HepG2 (cell line): ENCODE measurements at regions not wholly inside any gene's neighbourhood (a gene's known extent, or its start where the extent isn't known, plus 50 kb on each side); places are given as distances from the start of the nearest gene placed in this dataset.

Experiments
- ATAC-seq: fragments of 200-7000 bp; cut with Tn5 transposase; 3 replicates; pipeline ENCODE4 v1.9.1; 2020; ENCODE audit warnings: mild to moderate bottlenecking, moderate library complexity
- BruUV-seq: library from RNA; stranded (reverse); fragments of 400-500 nt; replicated peaks from 2 replicates; lab custom pipeline; 2021; lab: Mats Ljungman, UMichigan
- CTCF ChIA-PET: fragments of 300-600 bp; formaldehyde crosslinking; extraction: SDS; loops from one replicate; lab custom pipeline; 2021; ENCODE audit warnings: low total read pairs, inconsistent platforms, low intra/inter-chr PET ratio; lab: Yijun Ruan, JAX
- POLR2A ChIA-PET: fragments of 350-600 bp; sonication (Branson Sonifier 250); formaldehyde crosslinking; loops from one replicate; lab custom pipeline; 2020; ENCODE audit warnings: antibody characterized with exemption, inconsistent platforms; lab: Yijun Ruan, JAX
- DNase-seq: peaks from one replicate; pipeline ENCODE4 v3.0.0-alpha.2; 2015; ENCODE audit warnings: low spot score
- FAIRE-seq: peaks from 3 replicates; lab custom pipeline; 2011; peaks lifted over from hg19 to GRCh38; lab: Jason Lieb, UNC
- H2AFZ ChIP-seq: one replicate; pipeline ENCODE4 v1.6.1; 2011; ENCODE audit warnings: low read length, inconsistent platforms
- H3K27ac ChIP-seq: fragments of 300-600 bp; 3 replicates; pipeline ENCODE4 v1.8.0; 2011; ENCODE audit warnings: mixed run types, mild to moderate bottlenecking, mixed read lengths, low read length, inconsistent platforms; ENCODE audit not compliant: insufficient read depth; ENCODE audit errors: extremely low read length
- H3K27me3 ChIP-seq, 2 experiments: fragments of 200-600 bp in 1 of 2; 2 replicates in 1 of 2; 3 replicates in 1 of 2; pipeline versions ENCODE4 v1.6.0 to v1.8.0; 2011; ENCODE audit warnings: low read length in 2 of 2, mild to moderate bottlenecking in 2 of 2, moderate library complexity in 2 of 2, inconsistent platforms in 1 of 2; ENCODE audit not compliant: insufficient read depth in 2 of 2, control insufficient read depth in 1 of 2
- H3K36me3 ChIP-seq, 2 experiments: fragments of 200-600 bp in 1 of 2; replicated peaks in 1 of 2; 2 replicates in 1 of 2; 3 replicates in 1 of 2; pipeline versions ENCODE4 v1.5.1 to v1.8.0; 2011; ENCODE audit warnings: low read length in 2 of 2, inconsistent platforms in 1 of 2; ENCODE audit not compliant: insufficient read depth in 2 of 2, control insufficient read depth in 1 of 2
- H3K4me1 ChIP-seq: 2 replicates; pipeline ENCODE4 v1.5.1; 2012; ENCODE audit warnings: low read length, inconsistent platforms; ENCODE audit not compliant: insufficient read depth
- H3K4me2 ChIP-seq: 2 replicates; pipeline ENCODE4 v1.6.0; 2011; ENCODE audit warnings: low read depth, low read length, inconsistent platforms
- H3K4me3 ChIP-seq, 3 experiments: fragments of 200-600 bp in 1 of 3; sonication (generic), shearing (Covaris generic) in 1 of 3; replicated peaks in 1 of 3; 2 replicates each; pipeline ENCODE4 v1.5.1; 2011 to 2016; ENCODE audit warnings: low read length in 3 of 3, inconsistent platforms in 2 of 3, low read depth in 2 of 3, mild to moderate bottlenecking in 2 of 3, control low read depth in 1 of 3, mixed read lengths in 1 of 3; ENCODE audit not compliant: insufficient read depth in 1 of 3
- H3K79me2 ChIP-seq: one replicate; pipeline ENCODE4 v1.6.1; 2011; ENCODE audit warnings: low read length, inconsistent platforms; ENCODE audit not compliant: insufficient read depth
- H3K9ac ChIP-seq: 2 replicates; pipeline ENCODE4 v1.6.0; 2011; ENCODE audit warnings: mild to moderate bottlenecking, low read depth, low read length, inconsistent platforms; ENCODE audit not compliant: insufficient read depth
- H3K9me3 ChIP-seq: 2 replicates; pipeline ENCODE4 v1.5.1; 2012; ENCODE audit warnings: mild to moderate bottlenecking, low read length
- H4K20me1 ChIP-seq: 2 replicates; pipeline ENCODE4 v1.6.0; 2011; ENCODE audit warnings: inconsistent platforms, mild to moderate bottlenecking, low read length, moderate library complexity; ENCODE audit not compliant: insufficient read depth
- CBX1 ChIP-seq: IDR thresholded peaks from one replicate; pipeline ENCODE4 v1.6.1; 2016; ENCODE audit warnings: antibody characterized with exemption, low read depth
- ZNF549 ChIP-seq: sonication (generic); formaldehyde crosslinking; IDR thresholded peaks from 2 replicates; pipeline ENCODE4 v1.5.0; 2020; ENCODE audit warnings: missing genetic modification reagents
- ZNF766 ChIP-seq: sonication (generic); formaldehyde crosslinking; IDR thresholded peaks from 2 replicates; pipeline ENCODE4 v1.5.0; 2020; ENCODE audit warnings: missing genetic modification reagents, borderline replicate concordance
- WGBS: methylation state at CpG from one replicate; pipeline ENCODE4 v1.1.6; 2017; ENCODE audit warnings: low lambda C conversion rate; 5-methylcytosine and 5-hydroxymethylcytosine counted together
- in situ Hi-C: cut with HindIII; loops from 2 replicates; pipeline ENCODE4 v1.10.0; 2017; ENCODE audit warnings: low pct_unique_long_range_greater_than_20kb; ENCODE audit not compliant: extremely low pct_ligation_motif_present
- intact Hi-C: fragments of 100-400 bp; cut with micrococcal nuclease; formaldehyde crosslinking; loops from one replicate; pipeline ENCODE4 v1.10.0; 2022; ENCODE audit not compliant: unreplicated experiment
- TF ChIP-seq, protein P1 (sequence below), 2 experiments: sonication (generic) in 1 of 2; formaldehyde crosslinking in 1 of 2; IDR thresholded peaks; 2 replicates each; pipeline versions ENCODE4 v1.6.1 to v1.9.0; 2014 to 2022; ENCODE audit warnings: antibody characterized with exemption in 1 of 2, borderline replicate concordance in 1 of 2, inconsistent platforms in 1 of 2, low read depth in 1 of 2, missing genetic modification reagents in 1 of 2
- TF ChIP-seq, protein P2 (sequence below): sonication (generic); formaldehyde crosslinking; IDR thresholded peaks from 2 replicates; pipeline ENCODE4 v1.5.0; 2020; ENCODE audit warnings: mild to moderate bottlenecking, missing genetic modification reagents

GRCh38 chr14:66069830-66070541 is 416.2 kb upstream of the CCDC196 start:
- Histone ChIP-seq H3K79me2 (no peaks in the 10 kb centered on the region), H4K20me1 (no peaks in the 10 kb centered on the region), H3K27me3 (peaks cover 0 to 36% of the 10 kb centered on the region in 2 experiments; a peak in 3 of 5 replicates), H3K9me3 (no peaks in the 10 kb centered on the region), H3K4me1 (no peaks in the 10 kb centered on the region), H3K36me3 (no peaks in the 10 kb centered on the region), H3K9ac (no peak overlapping the region), H3K27ac (no peak overlapping the region), H3K4me2 (no peak overlapping the region), H2AFZ (no peak overlapping the region), H3K4me3 (no peak overlapping the region)
- intact Hi-C loops, result loop anchor here (5.0 to 10.0 kb wide), 2 partner anchors 113 to 655 kb away; partner anchors contain the start of gene FUT8
- in situ Hi-C loops, result loop anchor here (5.0 kb wide), 1 partner anchor 903 kb away; no protein-coding TSS in a partner anchor
- DNase-seq (no peak), ATAC-seq (no peak), FAIRE-seq (no peak)
- CTCF ChIA-PET, result no interaction called here
- TF ChIP-seq CBX1 (no peak), ZNF549 (no peak), ZNF766 (no peak)
- TF ChIP-seq, protein P1, sequence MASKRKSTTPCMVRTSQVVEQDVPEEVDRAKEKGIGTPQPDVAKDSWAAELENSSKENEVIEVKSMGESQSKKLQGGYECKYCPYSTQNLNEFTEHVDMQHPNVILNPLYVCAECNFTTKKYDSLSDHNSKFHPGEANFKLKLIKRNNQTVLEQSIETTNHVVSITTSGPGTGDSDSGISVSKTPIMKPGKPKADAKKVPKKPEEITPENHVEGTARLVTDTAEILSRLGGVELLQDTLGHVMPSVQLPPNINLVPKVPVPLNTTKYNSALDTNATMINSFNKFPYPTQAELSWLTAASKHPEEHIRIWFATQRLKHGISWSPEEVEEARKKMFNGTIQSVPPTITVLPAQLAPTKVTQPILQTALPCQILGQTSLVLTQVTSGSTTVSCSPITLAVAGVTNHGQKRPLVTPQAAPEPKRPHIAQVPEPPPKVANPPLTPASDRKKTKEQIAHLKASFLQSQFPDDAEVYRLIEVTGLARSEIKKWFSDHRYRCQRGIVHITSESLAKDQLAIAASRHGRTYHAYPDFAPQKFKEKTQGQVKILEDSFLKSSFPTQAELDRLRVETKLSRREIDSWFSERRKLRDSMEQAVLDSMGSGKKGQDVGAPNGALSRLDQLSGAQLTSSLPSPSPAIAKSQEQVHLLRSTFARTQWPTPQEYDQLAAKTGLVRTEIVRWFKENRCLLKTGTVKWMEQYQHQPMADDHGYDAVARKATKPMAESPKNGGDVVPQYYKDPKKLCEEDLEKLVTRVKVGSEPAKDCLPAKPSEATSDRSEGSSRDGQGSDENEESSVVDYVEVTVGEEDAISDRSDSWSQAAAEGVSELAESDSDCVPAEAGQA (IDR thresholded peaks at IDR 0.05; ENCODE audit: low read depth), result no peak
- TF ChIP-seq, protein P1 (CRISPR knock-in tag; IDR thresholded peaks at IDR 0.05; ENCODE audit: borderline replicate concordance), result no peak
- TF ChIP-seq, protein P2, sequence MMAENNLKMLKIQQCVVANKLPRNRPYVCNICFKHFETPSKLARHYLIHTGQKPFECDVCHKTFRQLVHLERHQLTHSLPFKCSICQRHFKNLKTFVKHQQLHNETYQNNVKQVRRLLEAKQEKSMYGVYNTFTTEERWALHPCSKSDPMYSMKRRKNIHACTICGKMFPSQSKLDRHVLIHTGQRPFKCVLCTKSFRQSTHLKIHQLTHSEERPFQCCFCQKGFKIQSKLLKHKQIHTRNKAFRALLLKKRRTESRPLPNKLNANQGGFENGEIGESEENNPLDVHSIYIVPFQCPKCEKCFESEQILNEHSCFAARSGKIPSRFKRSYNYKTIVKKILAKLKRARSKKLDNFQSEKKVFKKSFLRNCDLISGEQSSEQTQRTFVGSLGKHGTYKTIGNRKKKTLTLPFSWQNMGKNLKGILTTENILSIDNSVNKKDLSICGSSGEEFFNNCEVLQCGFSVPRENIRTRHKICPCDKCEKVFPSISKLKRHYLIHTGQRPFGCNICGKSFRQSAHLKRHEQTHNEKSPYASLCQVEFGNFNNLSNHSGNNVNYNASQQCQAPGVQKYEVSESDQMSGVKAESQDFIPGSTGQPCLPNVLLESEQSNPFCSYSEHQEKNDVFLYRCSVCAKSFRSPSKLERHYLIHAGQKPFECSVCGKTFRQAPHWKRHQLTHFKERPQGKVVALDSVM (CRISPR knock-in tag), result no peak
- BruUV-seq, result no TSS peak
- POLR2A ChIA-PET, result no interaction called here
- WGBS, result 13% methylated on average over 5 of the region's 7 CpGs
